CD14-positive monocyte (primary cell): ENCODE measurements at regions not wholly inside any gene's neighbourhood (a gene's known extent, or its start where the extent isn't known, plus 50 kb on each side); places are given as distances from the start of the nearest gene placed in this dataset.

ENCODE experiments used
- DNase-seq, 3 donors: peaks; one replicate each; pipeline ENCODE4 v3.0.0-alpha.2; 2011 to 2022
- H2AFZ ChIP-seq: 2 replicates; pipeline ENCODE4 v1.6.0; 2012; ENCODE audit warnings: mild to moderate bottlenecking, low read depth, low read length, inconsistent platforms; ENCODE audit not compliant: insufficient read depth, poor library complexity, severe bottlenecking
- H3K27ac ChIP-seq, 2 donors: 1 replicate in 1 of 2; 2 replicates in 1 of 2; pipeline ENCODE4 v1.5.1; 2012 to 2013; ENCODE audit warnings: low read length in 2 of 2, control low read depth in 1 of 2, inconsistent platforms in 1 of 2, low read depth in 1 of 2, mild to moderate bottlenecking in 1 of 2
- H3K27me3 ChIP-seq, 2 donors: one replicate each; pipeline versions ENCODE4 v1.6.0 to v1.6.1; 2011 to 2013; ENCODE audit warnings: low read length in 2 of 2; ENCODE audit not compliant: control insufficient read depth in 2 of 2, insufficient read depth in 2 of 2
- H3K36me3 ChIP-seq, 2 donors: replicated peaks in 1 of 2; 1 replicate in 1 of 2; 2 replicates in 1 of 2; pipeline versions ENCODE4 v1.5.1 to v1.6.1; 2012 to 2013; ENCODE audit warnings: low read length in 2 of 2, control low read depth in 1 of 2, inconsistent platforms in 1 of 2, mild to moderate bottlenecking in 1 of 2; ENCODE audit not compliant: insufficient read depth in 2 of 2, control insufficient read depth in 1 of 2
- H3K4me1 ChIP-seq, 2 donors: 1 replicate in 1 of 2; 2 replicates in 1 of 2; pipeline versions ENCODE4 v1.5.1 to v1.6.1; 2012 to 2013; ENCODE audit warnings: low read length in 2 of 2, control low read depth in 1 of 2, inconsistent platforms in 1 of 2, mild to moderate bottlenecking in 1 of 2, moderate library complexity in 1 of 2; ENCODE audit not compliant: insufficient read depth in 2 of 2, control insufficient read depth in 1 of 2
- H3K4me2 ChIP-seq: replicated peaks from 2 replicates; pipeline ENCODE3; 2012; ENCODE audit warnings: low read length, moderate library complexity, mild to moderate bottlenecking; ENCODE audit not compliant: poor library complexity, severe bottlenecking; ENCODE audit errors: extremely low read depth
- H3K4me3 ChIP-seq, 3 experiments: fragments of 200-600 bp in 1 of 3; sonication (generic) in 1 of 3; replicated peaks in 1 of 3; 1 replicate in 2 of 3; 2 replicates in 1 of 3; pipeline ENCODE4 v1.5.1; 2011 to 2013; ENCODE audit warnings: low read length in 3 of 3, mild to moderate bottlenecking in 3 of 3, control low read depth in 2 of 3, low read depth in 2 of 3, inconsistent platforms in 1 of 3, moderate library complexity in 1 of 3
- H3K79me2 ChIP-seq: 2 replicates; pipeline ENCODE4 v1.6.0; 2012; ENCODE audit warnings: mild to moderate bottlenecking, control low read depth, inconsistent platforms, low read length, moderate library complexity; ENCODE audit not compliant: insufficient read depth
- H3K9ac ChIP-seq: 2 replicates; pipeline ENCODE4 v1.6.0; 2017; ENCODE audit warnings: low read length, mild to moderate bottlenecking; ENCODE audit not compliant: insufficient read depth, poor library complexity, severe bottlenecking
- H3K9me3 ChIP-seq, 2 donors: replicated peaks in 1 of 2; 1 replicate in 1 of 2; 2 replicates in 1 of 2; pipeline versions ENCODE4 v1.5.1 to v1.6.1; 2012 to 2013; ENCODE audit warnings: low read length in 2 of 2, control low read depth in 1 of 2; ENCODE audit not compliant: control insufficient read depth in 1 of 2, insufficient read depth in 1 of 2
- H4K20me1 ChIP-seq: 2 replicates; pipeline ENCODE4 v1.6.0; 2012; ENCODE audit warnings: mild to moderate bottlenecking, low read length, control low read depth, moderate library complexity; ENCODE audit not compliant: insufficient read depth
- H3K27ac Mint-ChIP-seq, 7 donors: one replicate each; pipeline ENCODE4 v1.8.0; 2020; ENCODE audit warnings: mild to moderate bottlenecking in 7 of 7, mixed read lengths in 7 of 7, moderate library complexity in 6 of 7, inconsistent platforms in 2 of 7
- H3K27me3 Mint-ChIP-seq, 3 donors: one replicate each; pipeline ENCODE4 v1.8.0; 2021 to 2022; ENCODE audit warnings: low read depth in 3 of 3, mild to moderate bottlenecking in 3 of 3, mixed read lengths in 3 of 3, moderate library complexity in 3 of 3, inconsistent platforms in 1 of 3
- H3K36me3 Mint-ChIP-seq, 2 donors: one replicate each; pipeline ENCODE4 v1.8.0; 2020; ENCODE audit warnings: mixed read lengths in 2 of 2, inconsistent platforms in 1 of 2, mild to moderate bottlenecking in 1 of 2
- H3K4me1 Mint-ChIP-seq: one replicate; pipeline ENCODE4 v1.8.0; 2020; ENCODE audit warnings: mild to moderate bottlenecking, mixed read lengths
- H3K4me3 Mint-ChIP-seq, 2 donors: one replicate each; pipeline ENCODE4 v1.8.0; 2020; ENCODE audit warnings: mild to moderate bottlenecking in 2 of 2, mixed read lengths in 2 of 2, moderate library complexity in 1 of 2
- H3K9me3 Mint-ChIP-seq, 7 donors: one replicate each; pipeline ENCODE4 v1.8.0; 2020 to 2022; ENCODE audit warnings: mixed read lengths in 7 of 7, mild to moderate bottlenecking in 6 of 7, moderate library complexity in 6 of 7, inconsistent platforms in 2 of 7
- CTCF ChIP-seq: fragments of 200-600 bp; IDR thresholded peaks from one replicate; pipeline ENCODE4 v1.8.0; 2022; ENCODE audit warnings: antibody characterized with exemption, mild to moderate bottlenecking
- WGBS: methylation state at CpG from one replicate; pipeline ENCODE4 v1.1.5; 2013; ENCODE audit warnings: missing lambda C conversion rate; ENCODE audit not compliant: insufficient coverage; 5-methylcytosine and 5-hydroxymethylcytosine counted together
- intact Hi-C, 2 donors: fragments of 100-400 bp; cut with micrococcal nuclease; formaldehyde crosslinking; loops; one replicate each; pipeline versions ENCODE4 v1.15.0 to v1.15.1; 2023

DNA sequence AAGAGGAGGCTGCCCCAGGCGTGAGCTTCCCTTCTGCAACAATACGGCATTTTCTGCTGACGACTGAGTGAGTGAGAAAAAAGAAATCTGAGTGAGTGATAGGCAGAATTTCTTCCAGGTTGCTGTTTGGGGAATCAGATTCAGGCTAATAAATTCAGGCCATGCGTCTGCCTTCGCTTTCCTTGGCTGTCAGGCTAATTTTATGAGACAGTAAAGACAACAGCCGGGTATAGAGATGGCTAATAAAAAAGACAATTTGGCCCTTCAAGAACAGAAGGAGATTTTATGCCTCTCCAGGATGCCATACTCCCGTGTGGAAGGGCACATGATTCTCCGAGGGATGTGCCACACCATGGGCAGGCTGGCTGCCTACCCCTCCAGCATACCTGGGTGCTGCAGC, 145.9 kb upstream of the UBL3 start:
- Mint-ChIP-seq H3K27ac (peak overlapping the region in 1 of 7 donors; percentile 50), H3K36me3 (no peaks in the 10 kb centered on the region), H3K4me3 (no peak overlapping the region), H3K27me3 (peaks cover 0 to 4% (median 2%) of the 10 kb centered on the region in 3 donors), H3K9me3 (peaks cover 0 to 3% (median 0%) of the 10 kb centered on the region in 7 donors), H3K4me1 (no peaks in the 10 kb centered on the region)
- TF ChIP-seq CTCF, result no peak
- Histone ChIP-seq H3K9me3 (no peaks in the 10 kb centered on the region), H3K27ac (no peak overlapping the region), H2AFZ (no peak overlapping the region), H3K79me2 (no peaks in the 10 kb centered on the region), H3K4me1 (no peaks in the 10 kb centered on the region), H3K36me3 (no peaks in the 10 kb centered on the region), H3K4me3 (no peak overlapping the region), H3K27me3 (no peaks in the 10 kb centered on the region), H3K4me2 (no peak overlapping the region), H3K9ac (no peak overlapping the region), H4K20me1 (no peaks in the 10 kb centered on the region)
- WGBS, result 90% methylated on average over 5 of the region's 8 CpGs
- intact Hi-C loops, result no loop called here
- DNase-seq, result no peak

- DNase-seq, result no peak
- H3K36me3 Mint-ChIP-seq, result no peaks in the 10 kb centered on the region
- no peak overlapping the region for H3K27ac Mint-ChIP-seq
- H2AFZ ChIP-seq, result no peak overlapping the region
- no peak overlapping the region for H3K4me2 ChIP-seq
- no peak overlapping the region for H3K27ac ChIP-seq
- H3K27me3 Mint-ChIP-seq, result peaks cover 0 to 4% (median 2%) of the 10 kb centered on the region in 3 donors
- no peaks in the 10 kb centered on the region for H3K4me1 Mint-ChIP-seq
- H3K4me3 Mint-ChIP-seq, result no peak overlapping the region
- TF ChIP-seq CTCF, result no peak
- intact Hi-C loops, result no loop called here
- no peaks in the 10 kb centered on the region for H3K27me3 ChIP-seq
- no peaks in the 10 kb centered on the region for H4K20me1 ChIP-seq
- no peaks in the 10 kb centered on the region for H3K4me1 ChIP-seq
- no peak overlapping the region for H3K4me3 ChIP-seq
- WGBS, result 90% methylated on average over 7 of the region's 10 CpGs
- H3K79me2 ChIP-seq, result no peaks in the 10 kb centered on the region
- H3K9me3 Mint-ChIP-seq, result peaks cover 0 to 3% (median 0%) of the 10 kb centered on the region in 7 donors
- no peak overlapping the region for H3K9ac ChIP-seq
- no peaks in the 10 kb centered on the region for H3K9me3 ChIP-seq
- H3K36me3 ChIP-seq, result no peaks in the 10 kb centered on the region
Observed at GRCh38 chr13:29994911-29995595, 144.6 kb upstream of the UBL3 start.
